Activated T-helper 1 cell treated with anti-CD3 and anti-CD28 coated beads, Interleukin-12 subunit alpha, Interleukin-12 subunit beta, Interleukin-2, Interleukin-4 antibody, amounts not matched to agents 30 ng/mL and 10 ng/mL and 1 ng/mL, durations not matched to agents 14 hours and 24 hours and 36 hours (primary cell): ENCODE measurements at regions not wholly inside any gene's neighbourhood (a gene's known extent, or its start where the extent isn't known, plus 50 kb on each side); places are given as distances from the start of the nearest gene placed in this dataset.
"Not testable (repeated sequence)": the region's sequence is repeated elsewhere in the genome, so short reads cannot be mapped to it uniquely, and the experiment has no call there.

Source experiments
- DNase-seq: peaks from one replicate; pipeline ENCODE4 v3.0.0; 2021; ENCODE audit warnings: low spot score
- H3K27ac Mint-ChIP-seq: one replicate; pipeline ENCODE4 v1.8.0; 2021; ENCODE audit warnings: mild to moderate bottlenecking, mixed read lengths
- H3K27me3 Mint-ChIP-seq: one replicate; pipeline ENCODE4 v1.8.0; 2022; ENCODE audit warnings: mild to moderate bottlenecking, moderate library complexity, mixed read lengths; ENCODE audit not compliant: insufficient read depth
- H3K36me3 Mint-ChIP-seq: one replicate; pipeline ENCODE4 v1.8.0; 2021; ENCODE audit warnings: low read depth, mixed read lengths
- H3K4me1 Mint-ChIP-seq: one replicate; pipeline ENCODE4 v1.8.0; 2021; ENCODE audit warnings: low read depth, mixed read lengths
- H3K4me3 Mint-ChIP-seq: one replicate; pipeline ENCODE4 v1.8.0; 2021; ENCODE audit warnings: mild to moderate bottlenecking, moderate library complexity, mixed read lengths
- H3K9me3 Mint-ChIP-seq: one replicate; pipeline ENCODE4 v1.8.0; 2021; ENCODE audit warnings: mixed read lengths
- intact Hi-C: fragments of 100-400 bp; cut with micrococcal nuclease; formaldehyde crosslinking; loops from one replicate; pipeline ENCODE4 v1.15.1; 2024

DNA sequence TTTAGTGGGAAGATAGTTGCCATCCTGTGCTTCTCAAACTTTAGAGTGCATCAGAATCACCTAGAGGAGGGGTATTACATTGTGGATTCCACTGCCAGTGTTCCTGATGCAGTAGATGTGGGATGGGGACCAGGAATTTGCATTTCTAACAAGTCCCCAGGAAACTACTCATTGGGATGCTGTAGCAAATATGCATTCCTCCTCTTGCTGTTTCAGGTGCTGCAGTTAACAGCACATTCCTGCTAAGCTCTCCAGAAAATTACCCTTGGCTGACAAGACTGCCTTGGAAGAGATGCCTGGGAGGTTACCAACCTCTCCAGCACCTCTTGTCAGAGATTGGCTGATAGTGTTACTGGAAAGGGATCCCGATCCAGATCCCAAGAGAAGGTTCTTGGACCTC lies 270.5 kb downstream of the OSTF1 start:
- no peak overlapping the region for H3K4me3 Mint-ChIP-seq
- H3K27ac Mint-ChIP-seq, result no peak overlapping the region
- H3K9me3 Mint-ChIP-seq, result peaks cover under 1% of the 10 kb centered on the region
- no peaks in the 10 kb centered on the region for H3K27me3 Mint-ChIP-seq
- intact Hi-C loops, result no loop called here
- no peaks in the 10 kb centered on the region for H3K4me1 Mint-ChIP-seq
- no peaks in the 10 kb centered on the region for H3K36me3 Mint-ChIP-seq
- DNase-seq, result no peak

DNA sequence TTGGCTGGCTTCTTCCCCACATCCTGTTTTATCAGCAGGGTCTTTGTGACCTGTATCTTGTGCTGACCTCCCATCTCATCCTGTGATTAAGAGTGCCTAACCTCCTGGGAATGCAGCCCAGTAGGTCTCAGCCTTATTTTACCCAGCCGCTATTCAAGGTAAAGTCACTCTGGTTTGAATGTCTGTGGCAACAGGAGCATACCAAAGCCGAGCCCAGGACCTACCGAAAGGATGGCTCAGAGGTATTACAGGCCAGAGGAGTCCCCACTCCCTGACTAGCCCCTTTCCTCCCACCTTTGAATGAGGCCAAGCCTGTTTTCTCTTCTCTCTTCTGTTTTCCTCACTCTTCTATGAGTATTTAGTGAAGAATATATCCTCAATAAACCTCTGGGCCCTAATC lies 271.3 kb downstream of the OSTF1 start:
- Mint-ChIP-seq H3K9me3 (peaks cover 5% of the 10 kb centered on the region), H3K36me3 (no peaks in the 10 kb centered on the region), H3K27me3 (no peaks in the 10 kb centered on the region), H3K27ac (no peak overlapping the region), H3K4me1 (no peaks in the 10 kb centered on the region), H3K4me3 (no peak overlapping the region)
- DNase-seq, result no peak
- intact Hi-C loops, result no loop called here

DNA sequence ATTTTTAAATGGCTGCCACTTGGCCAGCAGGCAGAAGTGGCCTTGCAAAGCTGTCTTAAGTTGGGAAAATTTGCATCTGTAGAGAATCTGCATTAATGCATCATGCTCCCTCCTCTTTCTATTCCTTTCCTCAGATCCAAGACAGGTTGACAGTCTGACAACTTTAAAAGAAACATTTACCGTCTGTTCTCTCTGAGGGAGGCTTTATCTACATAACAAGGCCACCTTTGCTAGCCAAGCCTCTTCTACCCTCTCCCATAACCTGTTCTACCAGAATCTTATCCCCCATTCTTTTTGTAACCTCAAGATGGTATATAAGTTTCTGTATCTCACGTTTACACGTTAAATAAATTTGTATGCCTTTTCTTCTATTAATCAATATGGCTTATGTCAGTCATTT lies 271.9 kb downstream of the OSTF1 start:
- no peaks in the 10 kb centered on the region for H3K4me1 Mint-ChIP-seq
- H3K27me3 Mint-ChIP-seq, result no peaks in the 10 kb centered on the region
- intact Hi-C loops, result no loop called here
- no peak overlapping the region for H3K27ac Mint-ChIP-seq
- no peaks in the 10 kb centered on the region for H3K36me3 Mint-ChIP-seq
- H3K4me3 Mint-ChIP-seq, result no peak overlapping the region
- DNase-seq, result no peak
- H3K9me3 Mint-ChIP-seq, result peaks cover 5% of the 10 kb centered on the region

DNA sequence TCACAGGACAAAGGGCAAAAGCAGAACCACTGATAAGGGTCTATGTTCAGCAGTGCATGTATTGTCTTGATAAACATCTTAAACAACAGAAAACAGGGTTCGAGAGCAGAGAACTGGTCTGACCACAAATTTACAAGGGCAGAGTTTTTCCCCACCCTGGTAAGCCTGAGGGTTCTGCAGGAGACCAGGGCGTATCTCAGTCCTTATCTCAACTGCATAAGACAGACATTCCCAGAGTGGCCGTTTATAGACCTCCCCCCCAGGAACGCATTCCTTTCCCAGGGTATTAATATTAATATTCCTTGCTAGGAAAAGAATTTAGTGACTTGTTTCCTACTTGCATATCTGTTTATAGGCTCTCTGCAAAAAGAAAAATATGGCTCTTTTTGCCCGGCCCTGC lies 274.1 kb downstream of the OSTF1 start:
- not testable (repeated sequence) for H3K9me3 Mint-ChIP-seq

DNA sequence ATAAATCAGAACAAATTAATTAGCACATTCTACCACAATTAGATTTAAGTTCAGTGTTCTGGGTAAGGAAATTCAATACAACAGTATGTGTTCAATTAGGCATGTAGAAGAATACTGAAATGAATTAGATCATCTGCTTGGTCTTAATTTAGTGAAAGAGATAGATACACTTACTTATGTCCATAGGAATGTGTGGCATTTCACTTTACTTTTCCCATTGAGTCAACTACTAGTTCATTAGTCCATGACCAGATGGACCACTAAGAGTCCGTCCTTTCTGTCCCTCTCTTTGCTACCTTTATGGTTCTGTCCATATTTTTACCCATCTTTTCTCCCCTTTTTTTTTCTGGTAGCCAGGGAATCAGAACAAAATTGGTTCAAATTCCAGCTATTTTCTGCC lies 276.9 kb downstream of the OSTF1 start:
- Mint-ChIP-seq H3K9me3 (peaks cover 5% of the 10 kb centered on the region), H3K4me1 (no peaks in the 10 kb centered on the region), H3K27ac (no peak overlapping the region), H3K27me3 (no peaks in the 10 kb centered on the region), H3K36me3 (no peaks in the 10 kb centered on the region), H3K4me3 (no peak overlapping the region)
- intact Hi-C loops, result no loop called here
- DNase-seq, result no peak

More for the DNA sequence above, 274.1 kb downstream of the OSTF1 start:
- H3K4me3 Mint-ChIP-seq, H3K27ac Mint-ChIP-seq, DNase-seq, intact Hi-C loops, H3K36me3 Mint-ChIP-seq, H3K27me3 Mint-ChIP-seq, H3K4me1 Mint-ChIP-seq: not testable (repeated sequence)

DNA sequence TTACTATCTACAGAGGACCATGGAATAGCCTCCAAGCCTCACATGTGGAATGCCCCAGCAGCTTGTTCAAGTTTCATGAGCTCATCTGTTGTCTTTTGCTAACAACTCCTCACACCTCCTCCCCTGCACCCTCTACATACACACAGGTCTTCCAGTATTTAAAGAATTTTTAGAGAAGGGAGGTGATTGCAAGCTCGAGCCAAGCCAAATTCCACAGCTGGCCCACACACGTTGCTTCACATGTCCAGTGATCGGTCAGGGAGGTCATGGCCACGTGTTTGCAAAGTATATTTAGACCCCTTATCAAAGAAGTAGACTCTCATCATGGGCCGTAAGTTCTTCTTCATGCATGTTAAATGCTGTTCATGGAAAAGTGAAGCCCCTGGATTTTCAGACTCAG lies 281.7 kb downstream of the OSTF1 start:
- intact Hi-C loops, result no loop called here
- no peak for DNase-seq
- Mint-ChIP-seq H3K27me3 (no peaks in the 10 kb centered on the region), H3K4me3 (no peak overlapping the region), H3K27ac (no peak overlapping the region), H3K9me3 (no peaks in the 10 kb centered on the region), H3K4me1 (no peaks in the 10 kb centered on the region), H3K36me3 (no peaks in the 10 kb centered on the region)

DNA sequence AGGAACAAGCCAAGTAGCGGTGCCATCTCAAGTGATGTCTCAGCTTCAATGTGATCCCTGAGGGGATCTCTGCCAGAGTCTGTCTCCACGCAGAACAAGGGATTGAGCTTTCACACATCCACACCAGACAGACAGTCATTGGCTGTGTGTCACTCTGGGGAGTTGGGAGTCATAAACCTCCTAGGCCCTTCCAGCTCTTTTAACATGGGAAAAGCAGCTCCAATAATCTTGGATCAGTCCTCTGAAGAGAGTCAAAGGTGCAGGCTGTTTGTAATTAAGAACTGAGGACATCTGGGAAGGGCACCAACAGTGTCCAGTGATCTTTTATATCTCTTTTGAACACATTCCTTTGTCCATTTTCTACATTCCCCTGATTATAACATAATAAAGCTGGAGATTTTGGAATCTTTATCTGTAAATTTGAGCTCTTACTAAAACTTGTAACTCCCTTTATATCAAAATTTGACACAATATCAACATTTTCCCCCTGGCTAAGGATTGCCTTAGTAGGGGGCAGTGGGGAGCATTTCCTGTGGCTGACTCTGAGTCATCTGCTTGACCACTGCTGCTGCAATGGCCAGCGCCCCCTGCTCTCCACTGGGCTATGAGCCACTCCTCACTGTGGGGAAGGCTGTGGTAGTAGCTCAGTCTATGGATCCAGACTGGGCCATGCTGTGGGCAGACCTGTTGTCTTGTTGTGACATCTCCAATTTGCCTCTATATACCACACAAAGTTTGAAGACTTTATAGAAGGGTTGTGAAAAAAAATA lies 284.4 kb downstream of the OSTF1 start:
- intact Hi-C loops, result no loop called here
- Mint-ChIP-seq H3K27ac (no peak overlapping the region), H3K9me3 (no peaks in the 10 kb centered on the region), H3K4me3 (no peak overlapping the region), H3K27me3 (no peaks in the 10 kb centered on the region), H3K4me1 (no peaks in the 10 kb centered on the region), H3K36me3 (no peaks in the 10 kb centered on the region)
- no peak for DNase-seq

DNA sequence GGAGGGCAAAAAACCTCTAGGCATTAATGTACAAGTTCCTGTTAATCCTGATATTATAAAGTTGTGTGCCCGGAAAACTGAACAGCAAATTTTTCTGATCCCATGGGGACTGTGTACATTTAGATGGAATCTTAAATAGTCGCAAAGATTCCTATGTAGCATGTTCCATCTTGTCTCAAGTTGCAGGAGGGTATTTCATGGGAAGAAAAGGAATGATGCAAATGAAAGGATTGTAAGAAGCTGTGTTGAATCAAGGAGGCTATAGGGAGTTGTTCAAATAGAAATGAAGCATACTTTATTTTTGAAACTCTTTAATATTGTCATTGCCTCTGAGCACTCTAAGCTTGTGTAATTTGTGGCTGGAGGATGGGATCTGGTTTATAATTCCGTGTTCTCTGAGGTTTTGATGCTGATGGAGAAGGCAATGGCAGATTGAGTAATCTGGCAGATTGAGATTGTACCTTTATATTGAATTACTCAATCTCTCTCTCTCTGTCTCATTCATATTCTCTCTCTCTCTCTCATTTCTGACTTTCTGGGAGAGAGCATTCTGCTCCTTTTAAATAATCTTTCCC lies 288.5 kb downstream of the OSTF1 start:
- Mint-ChIP-seq H3K36me3 (no peaks in the 10 kb centered on the region), H3K9me3 (no peaks in the 10 kb centered on the region), H3K27me3 (no peaks in the 10 kb centered on the region), H3K4me1 (no peaks in the 10 kb centered on the region), H3K27ac (no peak overlapping the region), H3K4me3 (no peak overlapping the region)
- DNase-seq, result no peak
- intact Hi-C loops, result no loop called here

DNA sequence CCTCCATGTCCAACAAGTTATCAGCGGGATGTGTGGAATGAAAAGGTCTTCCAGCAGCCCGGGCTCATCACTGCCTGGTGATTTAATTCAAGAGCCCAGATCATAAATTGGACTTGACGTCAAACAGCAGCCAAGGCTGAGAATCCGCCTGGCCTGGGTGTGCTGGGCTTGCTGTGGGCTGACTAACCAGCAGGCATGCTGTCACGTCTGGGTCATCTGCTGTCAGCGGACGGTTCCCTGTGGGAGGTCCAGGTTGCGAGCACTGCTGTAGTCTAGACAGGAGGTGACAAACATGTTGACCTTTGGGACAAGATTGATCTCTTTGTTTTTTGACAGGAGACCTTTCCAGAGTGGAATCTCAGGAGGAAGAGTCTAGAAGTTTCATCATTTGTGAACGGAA lies 289.7 kb downstream of the OSTF1 start:
- peaks cover 3% of the 10 kb centered on the region for H3K9me3 Mint-ChIP-seq
- intact Hi-C loops, result no loop called here
- no peaks in the 10 kb centered on the region for H3K36me3 Mint-ChIP-seq
- no peak overlapping the region for H3K4me3 Mint-ChIP-seq
- H3K27ac Mint-ChIP-seq, result no peak overlapping the region
- no peaks in the 10 kb centered on the region for H3K27me3 Mint-ChIP-seq
- H3K4me1 Mint-ChIP-seq, result no peaks in the 10 kb centered on the region
- DNase-seq, result no peak

DNA sequence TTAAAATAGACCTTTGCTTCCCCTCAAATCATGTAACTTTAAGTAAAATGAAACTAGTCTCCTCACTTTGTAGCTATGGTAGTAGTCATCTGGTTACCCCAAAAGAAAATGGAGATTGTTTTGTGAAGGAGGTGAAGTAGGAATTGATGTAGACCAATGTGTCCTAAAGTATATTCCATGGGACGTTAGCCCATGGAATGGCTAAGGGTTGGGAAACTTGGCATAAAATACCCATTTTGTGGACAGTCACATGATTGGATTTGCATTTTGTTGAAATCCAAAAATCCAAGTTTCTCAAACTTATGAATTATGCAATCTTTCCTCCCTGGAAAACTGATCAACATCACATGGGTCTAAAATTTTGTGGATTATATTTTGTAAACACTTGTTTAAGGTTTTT lies 290.6 kb downstream of the OSTF1 start:
- no peak overlapping the region for H3K4me3 Mint-ChIP-seq
- H3K27ac Mint-ChIP-seq, result no peak overlapping the region
- no peaks in the 10 kb centered on the region for H3K36me3 Mint-ChIP-seq
- no peaks in the 10 kb centered on the region for H3K27me3 Mint-ChIP-seq
- H3K4me1 Mint-ChIP-seq, result no peaks in the 10 kb centered on the region
- H3K9me3 Mint-ChIP-seq, result peaks cover 9% of the 10 kb centered on the region
- no peak for DNase-seq
- intact Hi-C loops, result no loop called here

DNA sequence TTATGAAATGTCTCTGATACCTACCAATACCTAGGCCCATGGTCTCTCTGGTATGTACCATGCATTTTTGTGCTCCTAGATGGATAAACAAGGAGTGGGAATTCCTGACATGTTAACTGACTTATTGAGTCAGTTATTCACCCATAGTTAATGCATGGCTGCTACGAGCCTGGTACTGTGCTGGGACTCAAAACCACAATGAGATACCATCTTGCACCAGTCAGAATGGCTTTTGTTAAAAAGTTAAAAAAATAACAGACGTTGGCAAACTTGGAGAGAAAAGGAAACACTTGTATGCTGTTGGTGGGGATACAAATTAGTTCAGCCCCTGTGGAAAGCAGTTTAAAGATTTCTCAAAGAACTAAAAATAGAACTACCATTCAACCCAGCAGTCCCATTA lies 293.8 kb downstream of the OSTF1 start:
- Mint-ChIP-seq H3K27me3 (no peaks in the 10 kb centered on the region), H3K4me3 (no peak overlapping the region), H3K9me3 (peaks cover 33% of the 10 kb centered on the region), H3K27ac (no peak overlapping the region), H3K36me3 (no peaks in the 10 kb centered on the region), H3K4me1 (no peaks in the 10 kb centered on the region)
- DNase-seq, result no peak
- intact Hi-C loops, result no loop called here

DNA sequence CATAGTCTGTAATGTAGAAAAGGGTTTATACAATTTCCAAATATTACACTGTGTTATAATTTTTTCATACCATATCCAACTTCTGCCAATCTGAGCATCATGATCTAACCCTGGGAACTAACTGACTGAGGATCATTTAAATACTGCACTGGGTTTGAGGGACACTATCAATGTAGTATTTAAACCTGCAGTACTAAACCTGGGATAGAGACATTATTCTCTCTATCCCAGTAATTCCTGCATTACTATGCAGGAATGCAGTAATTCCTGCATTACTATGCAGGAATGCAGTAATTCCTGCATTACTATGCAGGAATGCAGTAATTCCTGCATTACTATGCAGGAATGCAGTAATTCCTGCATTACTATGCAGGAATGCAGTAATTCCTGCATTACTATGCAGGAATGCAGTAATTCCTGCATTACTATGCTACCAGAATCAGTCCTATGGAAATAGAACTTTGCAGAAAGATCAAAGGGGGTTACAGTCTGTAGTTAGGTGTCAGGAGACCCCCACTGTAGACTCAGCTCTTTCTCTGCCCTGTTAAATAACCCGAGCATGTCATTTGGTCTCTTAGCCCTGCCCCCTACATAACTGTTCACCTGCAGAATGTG lies 295.2 kb downstream of the OSTF1 start:
- DNase-seq, H3K27me3 Mint-ChIP-seq, H3K36me3 Mint-ChIP-seq, H3K27ac Mint-ChIP-seq, H3K4me1 Mint-ChIP-seq, intact Hi-C loops, H3K4me3 Mint-ChIP-seq: not testable (repeated sequence)
- peaks cover 33% of the 10 kb centered on the region for H3K9me3 Mint-ChIP-seq

DNA sequence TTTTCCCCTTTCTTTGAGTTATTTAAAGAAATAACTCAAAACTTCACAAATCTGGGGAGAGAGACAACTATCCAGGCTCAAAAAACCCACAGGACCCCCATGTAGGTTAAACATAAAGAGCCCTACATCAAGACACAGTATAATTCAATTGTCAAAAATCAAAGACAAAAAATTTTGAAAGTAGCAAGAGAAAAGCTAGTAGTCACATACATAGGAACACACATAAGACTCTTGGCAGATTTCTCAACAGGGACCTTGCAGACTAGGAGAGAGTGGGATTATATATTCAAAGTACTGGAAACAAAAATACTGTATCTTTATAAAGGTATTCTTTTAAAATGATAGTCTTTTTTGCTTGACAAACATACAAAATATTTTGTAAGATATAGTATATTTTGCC lies 296.9 kb downstream of the OSTF1 start:
- intact Hi-C loops, result no loop called here
- no peak overlapping the region for H3K27ac Mint-ChIP-seq
- no peak overlapping the region for H3K4me3 Mint-ChIP-seq
- H3K36me3 Mint-ChIP-seq, result no peaks in the 10 kb centered on the region
- no peaks in the 10 kb centered on the region for H3K27me3 Mint-ChIP-seq
- no peaks in the 10 kb centered on the region for H3K4me1 Mint-ChIP-seq
- DNase-seq, result no peak
- H3K9me3 Mint-ChIP-seq, result peaks cover 33% of the 10 kb centered on the region
